HG03439 (cell line): ENCODE measurements at regions not wholly inside any gene's neighbourhood (a gene's known extent, or its start where the extent isn't known, plus 50 kb on each side); places are given as distances from the start of the nearest gene placed in this dataset.
"Not testable (repeated sequence)": the region's sequence is repeated elsewhere in the genome, so short reads cannot be mapped to it uniquely, and the experiment has no call there.

Experiments
- ATAC-seq: cut with Tn5 transposase; IDR thresholded peaks from one replicate; pipeline ENCODE4 v1.9.1; 2021; ENCODE audit warnings: mild to moderate bottlenecking, moderate library complexity; ENCODE audit not compliant: unreplicated experiment

GRCh38 chr6:134680433-134680832 lies 269.5 kb downstream of the ALDH8A1 start:
- ATAC-seq: no peak

- ATAC-seq: no peak
Measured at GRCh38 chr6:134680021-134680420, 269.9 kb downstream of the ALDH8A1 start.

GRCh38 chr6:134678436-134678889 lies 271.4 kb downstream of the ALDH8A1 start:
- no peak for ATAC-seq

GRCh38 chr6:134676307-134677281 lies 273.3 kb downstream of the ALDH8A1 start:
- ATAC-seq: no peak

GRCh38 chr6:134675110-134676054 lies 274.5 kb downstream of the ALDH8A1 start:
- no peak for ATAC-seq

- ATAC-seq: no peak
Measured at GRCh38 chr6:134674562-134674961, 275.3 kb downstream of the ALDH8A1 start.

DNA sequence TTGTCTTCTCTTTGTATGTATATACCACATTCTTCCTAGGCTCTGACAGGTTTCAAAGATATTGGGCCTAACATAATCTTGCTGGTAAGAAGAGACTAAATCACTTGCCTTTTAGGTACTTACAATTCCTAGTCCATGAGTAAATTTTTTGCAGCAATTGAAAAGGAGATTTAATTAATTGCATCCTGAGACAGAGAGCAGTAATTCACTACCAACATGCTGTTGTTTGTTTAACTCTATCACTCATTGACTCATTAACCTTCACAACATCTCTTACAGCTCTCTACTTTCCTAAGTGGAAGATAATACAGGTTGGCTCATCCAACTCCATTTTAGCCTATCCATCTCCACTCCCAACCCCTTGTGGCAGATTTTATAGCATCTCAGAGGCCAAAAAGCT lies 280.4 kb downstream of the ALDH8A1 start:
- no peak for ATAC-seq

GRCh38 chr6:134667111-134667510 lies 282.8 kb downstream of the ALDH8A1 start:
- no peak for ATAC-seq

- no peak for ATAC-seq
Measured at GRCh38 chr6:134666125-134666524, 283.8 kb downstream of the ALDH8A1 start.

GRCh38 chr6:134665029-134665723 lies 284.7 kb downstream of the ALDH8A1 start:
- ATAC-seq: no peak

- ATAC-seq: no peak
Measured at GRCh38 chr6:134663800-134664535, 285.9 kb downstream of the ALDH8A1 start.

- no peak for ATAC-seq
Measured at GRCh38 chr6:134663356-134663755, 286.5 kb downstream of the ALDH8A1 start.

GRCh38 chr6:134662077-134662700 lies 287.7 kb downstream of the ALDH8A1 start:
- ATAC-seq: no peak

DNA sequence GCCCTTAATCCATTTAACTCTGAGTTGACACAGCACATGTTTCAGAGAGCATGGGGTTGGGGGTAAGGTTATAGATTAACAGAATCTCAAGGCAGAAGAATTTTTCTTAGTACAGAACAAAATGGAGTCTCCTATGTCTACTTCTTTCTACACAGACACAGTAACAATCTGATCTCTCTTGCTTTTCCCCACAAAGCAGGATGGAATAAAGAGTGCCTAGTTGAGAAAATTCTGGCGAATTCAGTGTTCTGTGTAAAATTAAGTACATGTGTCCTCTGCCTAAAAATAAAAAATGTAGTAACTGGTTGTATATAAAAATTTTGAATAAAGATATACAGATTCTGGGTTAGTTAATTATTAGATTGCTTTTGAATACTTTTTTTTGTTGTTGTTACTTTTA lies 290.0 kb downstream of the ALDH8A1 start:
- ATAC-seq: not testable (repeated sequence)

DNA sequence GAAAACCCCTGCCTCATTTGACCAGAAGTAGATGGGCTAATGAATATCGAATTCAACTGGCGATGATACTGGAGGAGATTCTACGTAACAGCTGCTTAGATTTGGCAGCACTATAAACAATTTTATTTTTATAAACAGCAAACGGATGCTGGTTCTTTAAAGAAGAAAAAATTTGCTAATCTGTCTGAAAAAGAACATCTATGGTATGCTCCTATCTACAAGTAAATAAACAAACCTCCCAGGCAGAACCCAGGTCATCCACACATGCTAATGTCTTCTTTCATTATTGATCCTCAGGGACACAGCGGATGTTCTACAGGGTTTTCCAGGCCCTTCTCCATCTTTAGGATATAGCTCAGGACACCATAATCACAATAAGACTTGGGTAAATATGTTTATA lies 291.3 kb downstream of the ALDH8A1 start:
- no peak for ATAC-seq

GRCh38 chr6:134657751-134658527 lies 292.0 kb downstream of the ALDH8A1 start:
- no peak for ATAC-seq

- no peak for ATAC-seq
Measured at GRCh38 chr6:134657343-134657742, 292.6 kb downstream of the ALDH8A1 start.

DNA sequence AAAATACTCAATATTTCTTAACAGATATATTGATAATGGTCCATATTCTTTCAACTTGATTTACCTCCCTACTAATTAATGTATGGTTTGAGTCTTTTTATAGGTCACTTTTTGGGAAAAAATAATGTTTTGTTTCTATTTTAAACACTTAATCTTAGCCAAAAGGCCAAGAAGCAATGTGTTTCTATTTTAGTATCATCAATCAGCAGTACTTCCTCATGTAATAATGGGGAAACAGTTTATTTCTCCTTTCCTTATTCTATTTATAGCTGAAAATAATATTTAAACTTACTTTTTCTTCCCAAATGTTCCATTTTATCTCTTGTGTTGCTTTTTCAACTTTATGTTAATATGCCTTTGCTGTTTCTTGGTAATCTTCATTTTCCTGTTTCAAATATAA lies 295.1 kb downstream of the ALDH8A1 start:
- no peak for ATAC-seq

DNA sequence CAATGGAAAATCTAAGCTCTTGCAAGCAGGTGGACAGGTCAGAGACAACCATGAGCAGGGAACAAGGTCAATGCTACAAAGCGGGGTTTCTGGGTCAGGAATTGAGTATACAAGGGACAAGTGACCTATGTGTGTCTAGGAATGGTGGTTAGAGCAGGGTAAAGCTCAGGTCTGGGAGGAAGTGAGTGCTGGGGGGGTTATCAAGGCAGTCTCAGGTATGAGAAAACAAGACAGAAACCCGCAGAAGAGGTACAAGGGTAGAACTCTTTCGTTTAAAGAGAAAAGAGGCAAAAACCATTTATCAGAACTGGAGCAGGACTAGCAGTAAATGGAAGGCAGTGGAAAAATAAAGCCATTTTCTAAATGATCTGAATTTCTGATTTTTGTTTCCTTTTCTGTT lies 298.4 kb downstream of the ALDH8A1 start:
- no peak for ATAC-seq
